ENCODE measurements at regions not wholly inside any gene's neighbourhood (a gene's known extent, or its start where the extent isn't known, plus 50 kb on each side); places are given as distances from the start of the nearest gene placed in this dataset.

GRCh38 chr11:45395421-45395820 lies 109.3 kb upstream of the SYT13 start:
- H3K36me3 ChIP-seq, result no peaks in the 10 kb centered on the region
- no peak overlapping the region for H3K4me3 ChIP-seq
- no peaks in the 10 kb centered on the region for H3K9me3 ChIP-seq
- no peak overlapping the region for H3K27ac ChIP-seq
- no peaks in the 10 kb centered on the region for H3K27me3 ChIP-seq (ENCODE audit: low read depth)
- no peak for DNase-seq
- no peak for ATAC-seq
- intact Hi-C loops (cut with DNase I), result no loop called here
- TF ChIP-seq, protein P1, sequence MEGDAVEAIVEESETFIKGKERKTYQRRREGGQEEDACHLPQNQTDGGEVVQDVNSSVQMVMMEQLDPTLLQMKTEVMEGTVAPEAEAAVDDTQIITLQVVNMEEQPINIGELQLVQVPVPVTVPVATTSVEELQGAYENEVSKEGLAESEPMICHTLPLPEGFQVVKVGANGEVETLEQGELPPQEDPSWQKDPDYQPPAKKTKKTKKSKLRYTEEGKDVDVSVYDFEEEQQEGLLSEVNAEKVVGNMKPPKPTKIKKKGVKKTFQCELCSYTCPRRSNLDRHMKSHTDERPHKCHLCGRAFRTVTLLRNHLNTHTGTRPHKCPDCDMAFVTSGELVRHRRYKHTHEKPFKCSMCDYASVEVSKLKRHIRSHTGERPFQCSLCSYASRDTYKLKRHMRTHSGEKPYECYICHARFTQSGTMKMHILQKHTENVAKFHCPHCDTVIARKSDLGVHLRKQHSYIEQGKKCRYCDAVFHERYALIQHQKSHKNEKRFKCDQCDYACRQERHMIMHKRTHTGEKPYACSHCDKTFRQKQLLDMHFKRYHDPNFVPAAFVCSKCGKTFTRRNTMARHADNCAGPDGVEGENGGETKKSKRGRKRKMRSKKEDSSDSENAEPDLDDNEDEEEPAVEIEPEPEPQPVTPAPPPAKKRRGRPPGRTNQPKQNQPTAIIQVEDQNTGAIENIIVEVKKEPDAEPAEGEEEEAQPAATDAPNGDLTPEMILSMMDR (IDR thresholded peaks at IDR 0.05), result no peak
- no peaks in the 10 kb centered on the region for H3K4me1 ChIP-seq

GRCh38 chr11:45394294-45395085 lies 108.3 kb upstream of the SYT13 start:
- TF ChIP-seq, protein P1 (IDR thresholded peaks at IDR 0.05), result no peak
- no peaks in the 10 kb centered on the region for H3K4me1 ChIP-seq
- no peak overlapping the region for H3K27ac ChIP-seq
- ATAC-seq (peak in 1 of 2 donors; percentile 35), DNase-seq (no peak)
- H3K27me3 ChIP-seq (ENCODE audit: low read depth), result no peaks in the 10 kb centered on the region
- H3K9me3 ChIP-seq, result no peaks in the 10 kb centered on the region
- H3K4me3 ChIP-seq, result no peak overlapping the region
- intact Hi-C loops (cut with DNase I), result no loop called here
- H3K36me3 ChIP-seq, result no peaks in the 10 kb centered on the region

GRCh38 chr11:45393826-45394225 lies 107.7 kb upstream of the SYT13 start:
- H3K9me3 ChIP-seq, result no peaks in the 10 kb centered on the region
- no peaks in the 10 kb centered on the region for H3K36me3 ChIP-seq
- H3K27ac ChIP-seq, result no peak overlapping the region
- TF ChIP-seq, protein P1 (IDR thresholded peaks at IDR 0.05), result no peak
- no peaks in the 10 kb centered on the region for H3K27me3 ChIP-seq (ENCODE audit: low read depth)
- H3K4me3 ChIP-seq, result no peak overlapping the region
- ATAC-seq (no peak), DNase-seq (no peak)
- intact Hi-C loops (cut with DNase I), result no loop called here
- no peaks in the 10 kb centered on the region for H3K4me1 ChIP-seq

DNA sequence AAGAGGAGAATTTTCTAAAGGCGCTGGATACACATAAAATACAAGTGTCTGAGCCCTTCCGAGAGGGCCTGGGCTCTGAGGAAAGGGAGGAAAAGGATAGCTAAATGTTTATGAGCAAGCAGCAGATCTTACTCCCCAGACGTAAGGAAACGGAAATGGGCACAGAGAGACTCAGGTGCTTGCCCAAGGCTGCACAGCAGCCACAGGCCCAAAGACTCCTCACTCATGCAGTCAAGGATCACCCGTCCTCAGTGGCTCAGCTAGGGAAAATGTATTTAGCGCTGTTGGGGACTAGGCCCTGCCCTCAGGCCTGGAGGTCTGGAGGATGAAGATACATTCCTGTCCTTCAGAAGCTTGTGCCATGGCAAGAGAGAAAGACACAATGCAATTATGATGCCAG lies 107.2 kb upstream of the SYT13 start:
- ATAC-seq (no peak), DNase-seq (no peak)
- Histone ChIP-seq H3K27me3 (ENCODE audit: low read depth) (no peaks in the 10 kb centered on the region), H3K36me3 (no peaks in the 10 kb centered on the region), H3K27ac (no peak overlapping the region), H3K4me1 (no peaks in the 10 kb centered on the region), H3K9me3 (no peaks in the 10 kb centered on the region), H3K4me3 (no peak overlapping the region)
- intact Hi-C loops (cut with DNase I), result no loop called here
- TF ChIP-seq, protein P1 (IDR thresholded peaks at IDR 0.05), result no peak

GRCh38 chr11:45392591-45393091 lies 106.5 kb upstream of the SYT13 start:
- no peak overlapping the region for H3K27ac ChIP-seq
- ATAC-seq (no peak), DNase-seq (no peak)
- H3K36me3 ChIP-seq, result no peaks in the 10 kb centered on the region
- H3K9me3 ChIP-seq, result no peaks in the 10 kb centered on the region
- intact Hi-C loops (cut with DNase I), result no loop called here
- no peaks in the 10 kb centered on the region for H3K4me1 ChIP-seq
- TF ChIP-seq, protein P1 (IDR thresholded peaks at IDR 0.05), result no peak
- H3K4me3 ChIP-seq, result no peak overlapping the region
- no peaks in the 10 kb centered on the region for H3K27me3 ChIP-seq (ENCODE audit: low read depth)
